GM12874 (cell line): ENCODE measurements at regions not wholly inside any gene's neighbourhood (a gene's known extent, or its start where the extent isn't known, plus 50 kb on each side); places are given as distances from the start of the nearest gene placed in this dataset.

Experiments
- CTCF ChIP-seq: IDR thresholded peaks from 2 replicates; pipeline ENCODE4 v1.5.1; 2011; ENCODE audit warnings: low read depth, mild to moderate bottlenecking, control low read depth, low read length, moderate library complexity; ENCODE audit not compliant: insufficient read depth

DNA sequence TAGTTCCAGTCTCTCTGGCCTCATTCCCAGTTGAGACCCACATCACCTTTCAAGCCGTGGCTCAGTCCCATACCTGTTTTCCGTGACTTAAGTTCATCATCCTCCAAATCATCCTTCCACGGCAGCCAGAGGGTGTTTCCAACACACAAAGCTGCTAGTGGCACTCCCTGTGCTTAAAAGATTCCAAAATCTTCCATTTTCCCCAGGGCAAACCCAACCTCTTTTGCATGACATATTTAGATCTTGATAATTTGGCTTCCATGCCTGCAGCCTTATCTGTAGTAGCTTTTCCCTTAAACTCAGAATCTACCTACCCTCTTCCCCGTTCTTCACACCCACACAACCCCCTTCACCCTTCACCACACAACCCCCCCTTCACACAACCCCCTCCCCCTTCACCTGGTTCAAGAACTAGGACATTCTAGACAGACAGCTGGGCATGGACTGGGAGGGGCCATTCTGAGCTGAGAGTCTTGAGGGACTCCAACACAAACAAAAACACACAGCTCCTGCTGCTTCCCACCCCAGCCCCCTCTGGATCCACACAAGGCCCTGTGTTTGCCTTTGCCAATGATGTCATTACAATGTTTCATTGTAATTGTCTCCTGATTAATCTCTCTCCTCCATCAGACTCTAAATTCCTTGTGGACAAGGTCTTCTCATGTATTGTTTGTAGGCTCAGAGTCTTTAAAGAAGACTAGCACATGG lies 268.2 kb downstream of the SH3GL2 start:
- TF ChIP-seq CTCF, result no peak

DNA sequence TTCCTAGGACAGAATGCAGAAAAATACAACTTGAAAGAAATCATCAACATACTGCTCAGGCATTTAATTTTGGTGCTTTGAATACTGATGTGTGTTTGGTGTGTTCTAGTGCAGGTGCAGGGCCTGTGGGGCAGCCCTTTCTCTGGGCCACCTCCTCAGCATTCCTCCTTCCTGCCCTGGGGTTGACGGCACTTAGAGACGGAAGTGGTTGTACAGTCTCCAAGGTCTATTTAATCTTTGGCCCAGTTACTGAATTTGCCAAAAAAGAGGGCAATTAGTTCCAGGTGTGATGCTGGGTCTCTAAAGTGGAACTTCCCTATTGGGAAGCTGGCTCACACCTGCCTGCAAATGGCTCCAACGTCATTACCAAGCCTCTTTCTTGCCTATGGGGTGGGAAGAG lies 269.0 kb downstream of the SH3GL2 start:
- no peak for TF ChIP-seq CTCF

GRCh38 chr9:17852108-17852507 lies 273.2 kb downstream of the SH3GL2 start:
- TF ChIP-seq CTCF, result no peak

- TF ChIP-seq CTCF, result no peak
These were observed 275.6 kb downstream of the SH3GL2 start for GRCh38 chr9:17854487-17854886.

DNA sequence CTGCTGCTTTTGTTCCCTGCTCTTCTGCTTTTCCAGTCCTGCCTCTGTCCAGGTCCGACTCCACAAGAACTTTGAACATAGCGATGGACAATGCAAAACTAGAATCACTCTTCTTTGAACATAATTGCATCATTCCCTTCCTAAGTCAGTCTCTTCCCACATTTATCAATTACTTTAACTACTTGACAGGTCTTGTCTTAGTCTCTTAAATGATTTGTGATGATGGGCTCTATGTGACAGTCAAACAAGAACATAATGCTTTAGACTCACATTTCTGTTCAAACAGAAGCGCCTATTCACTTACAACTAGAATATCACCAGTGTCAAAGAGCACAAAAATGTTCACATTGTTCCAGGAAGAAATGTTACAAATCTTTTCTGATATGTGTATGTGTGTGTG lies 278.1 kb downstream of the SH3GL2 start:
- TF ChIP-seq CTCF, result no peak

- no peak for TF ChIP-seq CTCF
These were observed 280.4 kb downstream of the SH3GL2 start for GRCh38 chr9:17859228-17859627.

DNA sequence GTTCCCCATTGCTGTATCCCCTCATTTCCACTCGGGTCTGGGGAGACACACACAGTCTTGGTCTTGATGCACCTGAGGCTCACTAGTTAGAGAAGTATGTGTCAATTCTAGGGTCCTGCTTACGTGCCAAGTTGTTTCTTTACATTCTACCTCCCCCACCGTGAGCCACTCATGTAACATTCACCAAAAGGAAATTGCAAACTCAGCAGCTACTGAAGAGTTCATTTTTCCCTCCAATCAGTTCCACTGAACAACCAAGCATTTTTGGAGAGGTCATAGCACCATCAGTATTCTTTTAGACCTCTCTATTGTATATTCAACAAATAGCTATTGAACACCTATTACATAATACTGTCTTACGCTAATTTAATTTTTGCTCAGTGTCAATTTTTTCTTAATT lies 281.1 kb downstream of the SH3GL2 start:
- TF ChIP-seq CTCF, result no peak
